ENCODE measurements at regions not wholly inside any gene's neighbourhood (a gene's known extent, or its start where the extent isn't known, plus 50 kb on each side); places are given as distances from the start of the nearest gene placed in this dataset.
"Not testable (repeated sequence)": the region's sequence is repeated elsewhere in the genome, so short reads cannot be mapped to it uniquely, and the experiment has no call there.

DNA sequence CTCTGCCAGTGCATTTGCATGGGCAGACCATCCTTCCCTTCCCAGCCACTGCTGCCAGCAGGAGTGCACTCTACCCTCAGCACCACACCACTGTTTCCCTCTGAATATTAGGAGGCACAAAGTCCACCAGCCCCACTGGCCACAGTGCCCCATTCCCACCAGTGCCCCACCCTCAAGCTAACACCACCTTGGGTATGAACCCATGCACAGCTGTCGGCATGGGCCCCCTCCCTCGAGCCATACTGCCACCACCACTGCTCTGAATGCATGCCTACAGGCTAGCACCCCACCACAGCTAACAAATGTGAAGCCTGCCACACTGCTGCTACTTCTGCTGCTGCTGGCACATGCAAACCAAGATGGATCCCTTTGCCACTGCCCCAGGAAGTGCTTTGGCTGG lies 810.4 kb downstream of the TRAM1L1 start:
- DNase-seq: no peak

GRCh38 chr4:116272336-116272735 lies 813.0 kb downstream of the TRAM1L1 start:
- no peak for DNase-seq

- not testable (repeated sequence) for DNase-seq
Observed at GRCh38 chr4:116260931-116261330, 824.4 kb downstream of the TRAM1L1 start.

GRCh38 chr4:116244771-116245170 lies 840.6 kb downstream of the TRAM1L1 start:
- DNase-seq: no peak

DNA sequence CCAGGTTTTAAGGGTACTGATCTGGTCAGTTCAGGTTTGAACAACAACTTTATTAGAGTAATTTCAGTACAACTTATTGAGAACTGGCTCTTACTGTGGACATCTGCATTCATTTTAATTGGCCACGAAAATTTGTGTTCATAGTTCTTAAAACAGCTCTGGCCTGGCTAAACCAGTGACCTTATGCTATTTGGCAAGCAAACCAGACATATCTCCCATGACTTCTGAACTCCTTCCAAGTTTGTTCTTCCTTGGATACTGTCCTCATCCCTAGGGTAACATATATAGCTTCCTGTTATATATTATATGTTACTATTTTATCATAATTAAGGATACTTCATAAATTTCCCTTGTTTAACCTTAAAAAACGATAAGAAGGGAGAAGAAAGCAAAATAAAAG lies 841.9 kb downstream of the TRAM1L1 start:
- no peak for DNase-seq

DNA sequence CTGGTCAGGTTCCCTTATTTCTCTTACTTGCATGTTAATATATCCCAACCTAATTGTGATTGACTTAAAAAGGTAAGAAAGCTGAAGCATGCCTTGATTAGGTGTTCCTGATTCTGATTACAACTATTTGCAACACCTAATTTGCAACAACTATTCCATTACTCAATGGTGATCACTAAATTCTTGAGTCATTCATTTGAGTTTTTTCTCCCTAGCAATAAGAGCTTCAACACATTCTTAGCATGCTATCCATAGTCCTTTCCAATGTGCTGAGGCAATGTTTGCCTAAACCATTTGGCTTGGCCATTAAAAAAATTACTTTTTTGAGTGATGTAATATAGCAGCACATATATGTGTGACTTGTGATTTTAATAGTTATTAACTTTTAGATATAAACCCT lies 851.4 kb downstream of the TRAM1L1 start:
- no peak for DNase-seq

GRCh38 chr4:116231999-116232398 lies 853.4 kb downstream of the TRAM1L1 start:
- DNase-seq: not testable (repeated sequence)

- DNase-seq: no peak
Observed at GRCh38 chr4:116229420-116229819, 856.0 kb downstream of the TRAM1L1 start.

GRCh38 chr4:116223040-116223732 lies 862.2 kb downstream of the TRAM1L1 start:
- no peak for DNase-seq

- no peak for DNase-seq
Observed at GRCh38 chr4:116217781-116218180, 867.6 kb downstream of the TRAM1L1 start.

GRCh38 chr4:116215622-116216021 lies 869.8 kb downstream of the TRAM1L1 start:
- no peak for DNase-seq

- no peak for DNase-seq
Observed at GRCh38 chr4:116202524-116202923, 882.9 kb downstream of the TRAM1L1 start.

GRCh38 chr4:116197317-116197809 lies 888.0 kb downstream of the TRAM1L1 start:
- DNase-seq: no peak

DNA sequence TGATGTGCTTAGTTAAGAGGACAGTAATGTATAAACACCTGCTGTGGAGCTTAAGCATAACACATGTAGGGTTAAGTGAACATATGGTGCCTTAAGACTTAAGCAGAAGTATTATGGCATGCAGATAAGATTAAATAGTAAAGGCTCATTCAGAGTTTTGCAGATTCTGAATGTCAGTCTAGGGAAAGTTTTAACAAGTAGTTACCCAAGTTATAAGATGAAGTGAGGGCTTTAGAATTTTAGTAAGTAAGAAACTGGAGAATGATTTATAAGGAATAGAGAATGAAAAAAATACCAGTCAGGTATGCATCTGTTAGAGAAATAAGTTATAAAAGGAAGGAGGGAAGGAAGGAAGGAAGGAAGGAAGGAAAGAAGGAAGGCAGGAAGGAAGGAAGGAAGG lies 902.1 kb downstream of the TRAM1L1 start:
- no peak for DNase-seq

DNA sequence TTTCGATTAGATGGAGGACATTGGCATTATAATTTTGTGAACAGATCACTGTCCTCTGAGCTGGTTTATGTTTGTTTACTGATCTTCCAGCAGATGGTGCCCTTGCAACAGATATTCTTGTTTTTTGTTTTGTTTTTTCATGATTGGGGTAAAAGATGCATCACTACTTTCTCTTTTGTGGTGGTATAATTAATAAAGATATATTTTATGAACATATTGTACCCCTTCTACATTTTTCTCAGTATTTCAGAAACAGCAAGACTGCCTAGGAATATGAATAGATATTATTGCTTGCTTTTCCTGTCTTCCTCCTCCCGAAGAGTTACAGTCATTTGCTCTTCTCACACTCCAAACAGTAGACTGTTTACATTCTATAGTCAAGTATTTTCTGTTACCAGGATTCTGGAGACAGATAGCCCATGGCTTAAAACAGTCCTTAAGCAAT lies 905.2 kb downstream of the TRAM1L1 start:
- peak; percentile 18 to 24 for DNase-seq

DNA sequence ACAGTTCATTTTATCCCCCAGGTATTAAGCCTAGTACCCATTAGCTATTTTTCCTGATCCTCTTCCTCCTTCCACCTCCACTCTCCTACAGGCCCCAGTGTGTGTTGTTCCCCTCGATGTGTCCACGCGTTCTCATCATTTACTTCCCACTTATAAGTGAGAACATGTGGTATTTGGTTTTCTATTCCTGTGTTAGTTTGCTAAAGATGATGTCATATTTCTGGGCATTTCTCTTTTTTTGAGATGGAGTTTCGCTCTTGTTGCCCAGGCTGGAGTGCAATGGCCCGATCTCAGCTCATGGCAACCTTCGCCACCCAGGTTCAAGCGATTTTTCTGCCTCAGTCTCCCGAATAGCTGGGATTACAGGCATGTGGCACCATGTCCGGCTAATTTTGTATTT lies 934.0 kb downstream of the TRAM1L1 start:
- not testable (repeated sequence) for DNase-seq

DNA sequence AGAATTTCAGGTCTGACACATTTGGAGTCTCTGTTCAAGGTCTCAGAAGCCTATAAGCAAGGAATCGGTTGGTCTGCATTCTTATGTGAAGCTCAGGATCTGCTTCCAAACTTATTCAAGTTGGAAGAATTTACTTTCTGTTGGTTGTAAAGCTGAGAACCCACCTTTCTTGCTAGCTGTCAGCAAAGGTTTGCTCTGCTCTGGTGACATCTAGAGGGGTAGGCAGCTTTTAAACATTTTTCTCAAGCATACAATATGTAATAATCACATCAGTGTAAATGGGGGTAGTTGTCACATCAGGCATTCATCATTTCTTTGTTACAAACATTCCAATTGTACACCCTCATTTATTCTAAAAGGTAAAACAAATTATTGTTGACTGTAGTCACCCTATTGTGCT lies 935.2 kb downstream of the TRAM1L1 start:
- peak in 1 of 2 experiments; percentile 15 for DNase-seq

GRCh38 chr4:116143198-116143597 lies 942.2 kb downstream of the TRAM1L1 start:
- DNase-seq: no peak

- DNase-seq: no peak
Observed at GRCh38 chr4:116132946-116133345, 952.4 kb downstream of the TRAM1L1 start.

DNA sequence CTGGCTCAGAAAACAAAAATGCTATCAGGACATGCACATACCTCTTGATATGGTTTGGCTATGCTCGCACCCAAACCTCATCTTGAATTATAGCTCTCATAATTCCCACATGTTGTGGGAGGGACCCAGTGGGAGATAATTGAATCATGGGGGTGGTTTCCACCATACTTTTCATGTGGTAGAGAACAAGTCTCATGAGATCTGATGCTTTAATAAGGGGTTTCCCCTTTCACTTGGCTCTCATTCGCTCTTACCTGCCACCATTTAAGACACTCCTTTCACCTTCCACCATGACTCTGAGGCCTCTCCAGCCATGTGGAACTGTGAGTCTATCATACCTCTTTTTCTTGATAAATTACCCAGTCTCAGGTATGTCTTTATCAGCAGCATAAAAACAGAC lies 958.6 kb downstream of the TRAM1L1 start:
- no peak for DNase-seq

GRCh38 chr4:116122124-116122523 lies 963.3 kb downstream of the TRAM1L1 start:
- no peak for DNase-seq

DNA sequence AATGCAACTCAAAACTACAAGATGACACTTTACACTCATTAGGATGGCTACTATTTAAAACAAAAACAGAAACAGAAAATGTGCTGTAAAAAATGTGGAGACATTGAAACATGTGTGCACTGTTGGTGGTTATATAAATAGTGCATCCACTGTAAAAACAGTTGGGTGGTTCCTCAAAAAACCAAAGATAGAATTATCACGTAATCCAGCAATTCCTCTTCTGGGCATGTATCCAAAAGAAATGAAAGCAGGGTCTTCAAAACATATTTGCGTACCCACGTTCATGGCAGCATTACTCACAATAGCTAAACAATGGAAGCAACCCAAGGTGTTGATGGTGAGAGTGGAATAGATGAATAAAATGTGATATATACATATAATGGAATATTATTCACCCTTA lies 967.2 kb downstream of the TRAM1L1 start:
- peak in 1 of 2 experiments; percentile 21 for DNase-seq

DNA sequence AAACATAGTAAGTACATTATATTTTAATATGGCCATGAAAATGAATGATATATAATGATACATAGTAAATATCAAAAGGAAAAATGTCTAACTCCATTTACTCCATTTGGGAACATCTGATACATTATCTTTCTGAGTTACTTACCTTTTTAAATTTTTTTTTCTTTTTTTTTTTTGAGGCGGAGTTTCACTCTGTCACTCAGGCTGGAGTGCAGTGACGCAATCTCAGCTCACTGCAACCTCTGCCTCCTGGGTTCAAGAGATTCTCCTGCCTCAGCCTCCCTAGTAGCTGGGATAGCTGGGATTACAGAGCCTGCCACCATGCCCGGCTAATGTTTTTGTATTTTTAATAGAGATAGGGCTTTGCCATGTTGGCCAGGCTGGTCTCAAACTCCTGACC lies 972.5 kb downstream of the TRAM1L1 start:
- not testable (repeated sequence) for DNase-seq

GRCh38 chr4:116110713-116111112 lies 974.7 kb downstream of the TRAM1L1 start:
- no peak for DNase-seq

DNA sequence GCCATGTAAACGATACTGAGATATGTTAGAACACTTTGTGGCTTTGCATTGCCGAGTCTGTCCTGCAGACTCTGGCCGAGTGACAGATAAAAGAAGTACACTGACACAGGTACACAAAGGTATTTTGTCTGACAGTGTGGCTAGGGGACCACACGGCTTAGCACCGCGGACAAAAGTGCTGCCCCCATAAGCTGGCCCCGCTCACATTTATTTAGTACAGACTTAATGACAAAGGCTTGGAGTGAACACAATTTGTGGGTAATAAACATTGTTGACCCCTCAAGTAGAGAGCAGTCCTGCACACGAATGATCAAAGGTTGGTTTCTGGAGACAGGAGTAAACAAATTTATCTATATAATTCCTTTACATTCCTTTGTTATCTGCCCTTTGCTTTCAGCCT lies 976.8 kb downstream of the TRAM1L1 start:
- no peak for DNase-seq

All from NCI-H2081 (cell line).